Stomach (tissue), 8 donors: ENCODE measurements at regions not wholly inside any gene's neighbourhood (a gene's known extent, or its start where the extent isn't known, plus 50 kb on each side); places are given as distances from the start of the nearest gene placed in this dataset.
"Not testable (repeated sequence)": the region's sequence is repeated elsewhere in the genome, so short reads cannot be mapped to it uniquely, and the experiment has no call there.

ENCODE experiments used
- DNase-seq, 2 donors: peaks; one replicate each; pipeline versions ENCODE4 v3.0.0 to v3.0.0-alpha.2; 2013 to 2019
- H3K27ac ChIP-seq, 5 donors: fragments of 200-600 bp in 4 of 5; sonication (generic) in 4 of 5; one replicate each; pipeline ENCODE4 v1.5.1; 2013 to 2019; ENCODE audit warnings: mild to moderate bottlenecking in 1 of 5, moderate library complexity in 1 of 5
- H3K27me3 ChIP-seq, 3 donors: fragments of 200-600 bp; sonication (generic); one replicate each; pipeline ENCODE4 v1.5.1; 2017 to 2019; ENCODE audit warnings: mixed run types in 1 of 3
- H3K36me3 ChIP-seq, 4 donors: fragments of 200-600 bp; sonication (generic); 1 replicate in 3 of 4; 2 replicates in 1 of 4; pipeline ENCODE4 v1.5.1; 2016 to 2019
- H3K4me1 ChIP-seq, 4 donors: fragments of 200-600 bp; sonication (generic); one replicate each; pipeline ENCODE4 v1.5.1; 2016 to 2019
- H3K4me3 ChIP-seq, 4 donors: fragments of 200-600 bp; sonication (generic) in 3 of 4; one replicate each; pipeline ENCODE4 v1.5.1; 2016 to 2019; ENCODE audit warnings: mild to moderate bottlenecking in 1 of 4
- H3K9me3 ChIP-seq, 4 donors: fragments of 200-600 bp; sonication (generic); one replicate each; pipeline ENCODE4 v1.5.1; 2016 to 2019
- CTCF ChIP-seq, 7 experiments: fragments of 450-650 bp in 4 of 7; fragments of 200-600 bp in 3 of 7; sonication (generic) in 3 of 7; IDR thresholded peaks; one replicate each; pipeline ENCODE4 v1.5.1; 2016 to 2019; ENCODE audit warnings: antibody characterized with exemption in 7 of 7, control low read depth in 2 of 7, mild to moderate bottlenecking in 1 of 7
- EP300 ChIP-seq: sonication (generic); formaldehyde crosslinking; IDR thresholded peaks from one replicate; pipeline ENCODE4 v1.6.1; 2017; ENCODE audit warnings: antibody characterized with exemption
- POLR2A ChIP-seq, 4 donors: fragments of 450-650 bp; IDR thresholded peaks; one replicate each; pipeline ENCODE4 v1.6.1; 2016; ENCODE audit warnings: antibody characterized with exemption in 4 of 4, control low read depth in 2 of 4, mild to moderate bottlenecking in 1 of 4, moderate library complexity in 1 of 4
- POLR2AphosphoS5 ChIP-seq, 3 donors: sonication (generic); formaldehyde crosslinking; IDR thresholded peaks; one replicate each; pipeline ENCODE4 v1.6.1; 2016; ENCODE audit warnings: antibody characterized with exemption in 3 of 3
- WGBS, 5 donors: extraction: QIAGEN DNeasy Blood & Tissue Kit in 3 of 5; methylation state at CpG; one replicate each; pipeline versions ENCODE4 v1.1.5 to v1.1.7; 2013 to 2018; 5-methylcytosine and 5-hydroxymethylcytosine counted together
- intact Hi-C: fragments of 100-400 bp; cut with DNase I; formaldehyde crosslinking; loops from one replicate; pipeline ENCODE4 v1.15.1; 2023; ENCODE audit warnings: low total_unique reads
- donor health status: healthy with polysubstance abuse.
- donor health status: Bipolar disorder and iron deficiency.
- donor health status: healthy.

GRCh38 chr2:223315813-223316212 lies 263.8 kb downstream of the KCNE4 start:
- intact Hi-C loops, result no loop called here
- no peak for DNase-seq
- Histone ChIP-seq H3K4me3 (no peak overlapping the region), H3K4me1 (no peaks in the 10 kb centered on the region), H3K27me3 (no peaks in the 10 kb centered on the region), H3K36me3 (no peaks in the 10 kb centered on the region), H3K27ac (no peak overlapping the region), H3K9me3 (no peaks in the 10 kb centered on the region)
- WGBS, 5 donors, result 69 to 95% (median 82%) methylated on average over 3 of the region's 3 CpGs
- TF ChIP-seq POLR2A (IDR thresholded peaks at IDR 0.05) (no peak), POLR2AphosphoS5 (IDR thresholded peaks at IDR 0.05) (no peak)

- DNase-seq, result no peak
- intact Hi-C loops, result no loop called here
- Histone ChIP-seq H3K27me3 (no peaks in the 10 kb centered on the region), H3K4me3 (no peak overlapping the region), H3K36me3 (no peaks in the 10 kb centered on the region), H3K9me3 (no peaks in the 10 kb centered on the region), H3K4me1 (no peaks in the 10 kb centered on the region), H3K27ac (no peak overlapping the region)
- TF ChIP-seq POLR2A (IDR thresholded peaks at IDR 0.05), result no peak
- no peak for TF ChIP-seq EP300
- WGBS, 5 donors, result 52 to 74% (median 63%) methylated on average over 4 of the region's 4 CpGs
These were observed 264.4 kb downstream of the KCNE4 start for GRCh38 chr2:223316342-223316741.

GRCh38 chr2:223319601-223320000 lies 267.6 kb downstream of the KCNE4 start:
- Histone ChIP-seq H3K4me1 (no peaks in the 10 kb centered on the region), H3K27ac (no peak overlapping the region), H3K9me3 (no peaks in the 10 kb centered on the region), H3K36me3 (no peaks in the 10 kb centered on the region), H3K27me3 (no peaks in the 10 kb centered on the region), H3K4me3 (no peak overlapping the region)
- intact Hi-C loops, result no loop called here
- no peak for TF ChIP-seq CTCF (IDR thresholded peaks at IDR 0.05)
- TF ChIP-seq POLR2AphosphoS5 (IDR thresholded peaks at IDR 0.05), result no peak
- no peak for TF ChIP-seq POLR2A (IDR thresholded peaks at IDR 0.05)
- DNase-seq, result peak in 1 of 2 donors; percentile 19

GRCh38 chr2:223324402-223324801 lies 272.4 kb downstream of the KCNE4 start:
- WGBS, 5 donors, result 61 to 74% (median 68%) methylated on average over 5 of the region's 5 CpGs
- intact Hi-C loops, result no loop called here
- no peak for DNase-seq
- H3K9me3 ChIP-seq, result no peaks in the 10 kb centered on the region
- TF ChIP-seq CTCF (IDR thresholded peaks at IDR 0.05) (no peak), EP300 (no peak), POLR2A (IDR thresholded peaks at IDR 0.05) (no peak), POLR2AphosphoS5 (IDR thresholded peaks at IDR 0.05) (no peak)
- H3K36me3 ChIP-seq, result no peaks in the 10 kb centered on the region
- H3K27me3 ChIP-seq, result no peaks in the 10 kb centered on the region
- no peak overlapping the region for H3K4me3 ChIP-seq
- H3K27ac ChIP-seq, result no peak overlapping the region
- no peaks in the 10 kb centered on the region for H3K4me1 ChIP-seq

GRCh38 chr2:223328578-223328977 lies 273.6 kb downstream of the SCG2 start:
- Histone ChIP-seq H3K9me3 (no peaks in the 10 kb centered on the region), H3K27ac (no peak overlapping the region), H3K36me3 (no peaks in the 10 kb centered on the region), H3K4me1 (no peaks in the 10 kb centered on the region), H3K4me3 (no peak overlapping the region), H3K27me3 (no peaks in the 10 kb centered on the region)
- WGBS, 5 donors, result 61 to 88% (median 79%) methylated on average over 1 of the region's 1 CpG
- intact Hi-C loops, result no loop called here
- no peak for DNase-seq
- TF ChIP-seq POLR2AphosphoS5 (IDR thresholded peaks at IDR 0.05) (no peak), CTCF (IDR thresholded peaks at IDR 0.05) (no peak), EP300 (no peak), POLR2A (IDR thresholded peaks at IDR 0.05) (no peak)

- H3K27me3 ChIP-seq, H3K9me3 ChIP-seq, H3K4me1 ChIP-seq, intact Hi-C loops, H3K36me3 ChIP-seq, H3K27ac ChIP-seq, H3K4me3 ChIP-seq: not testable (repeated sequence)
- WGBS, 5 donors, result 39 to 50% (median 44%) methylated on average over 4 to 7 of the region's 7 CpGs
- peak; percentile 10 to 26 for DNase-seq
These were observed 271.4 kb downstream of the SCG2 start for GRCh38 chr2:223330747-223331146.
